Erythroblast (primary cell): ENCODE measurements at regions not wholly inside any gene's neighbourhood (a gene's known extent, or its start where the extent isn't known, plus 50 kb on each side); places are given as distances from the start of the nearest gene placed in this dataset.

Source experiments
- GATA1 ChIP-seq: IDR thresholded peaks from 2 replicates; pipeline ENCODE4 v1.6.1; 2011; ENCODE audit warnings: low read depth, mild to moderate bottlenecking, control low read depth, low read length, moderate library complexity
- POLR2A ChIP-seq: IDR thresholded peaks from 2 replicates; pipeline ENCODE4 v1.6.1; 2011; ENCODE audit warnings: mild to moderate bottlenecking, low read length

GRCh38 chr5:84535281-84535680 lies 150.6 kb upstream of the EDIL3 start:
- TF ChIP-seq POLR2A (no peak), GATA1 (no peak)
